SK-N-SH (cell line): ENCODE measurements at regions not wholly inside any gene's neighbourhood (a gene's known extent, or its start where the extent isn't known, plus 50 kb on each side); places are given as distances from the start of the nearest gene placed in this dataset.
"Not testable (repeated sequence)": the region's sequence is repeated elsewhere in the genome, so short reads cannot be mapped to it uniquely, and the experiment has no call there.

Source experiments
- CTCF ChIA-PET: fragments of 300-600, 350-600 bp; formaldehyde crosslinking; extraction: SDS; loops from one replicate; lab custom pipeline; 2021; lab: Yijun Ruan, JAX
- POLR2A ChIA-PET: fragments of 350-600 bp; sonication (Branson Sonifier 250); formaldehyde crosslinking; extraction: SDS; loops from one replicate; lab custom pipeline; 2020; ENCODE audit warnings: antibody characterized with exemption, inconsistent platforms; lab: Yijun Ruan, JAX
- DNase-seq: peaks from one replicate; pipeline ENCODE4 v3.0.0; 2012
- H2AFZ ChIP-seq: fragments of 200-600 bp; sonication (generic); 2 replicates; pipeline ENCODE4 v1.8.1; 2016; ENCODE audit warnings: antibody characterized with exemption, mild to moderate bottlenecking, low read depth
- H3F3A ChIP-seq: fragments of 200-600 bp; sonication (generic); replicated peaks from 2 replicates; pipeline ENCODE3; 2016; ENCODE audit warnings: antibody characterized with exemption, mild to moderate bottlenecking; ENCODE audit not compliant: insufficient read depth
- H3K27ac ChIP-seq, 2 experiments: fragments of 200-500 bp in 1 of 2; fragments of 200-600 bp in 1 of 2; sonication (Bioruptor generic) in 1 of 2; sonication (generic), shearing (Covaris generic) in 1 of 2; 2 replicates each; pipeline versions ENCODE4 v1.5.1 to v1.6.1; 2014 to 2016; ENCODE audit warnings: low read depth in 2 of 2, inconsistent platforms in 1 of 2, low read length in 1 of 2, mild to moderate bottlenecking in 1 of 2, mixed read lengths in 1 of 2
- H3K27me3 ChIP-seq: fragments of 200-600 bp; sonication (generic), shearing (Covaris generic); 2 replicates; pipeline ENCODE4 v1.6.1; 2016; ENCODE audit warnings: mixed run types; ENCODE audit not compliant: insufficient read depth
- H3K36me3 ChIP-seq, 2 experiments: fragments of 200-500 bp in 1 of 2; fragments of 200-600 bp in 1 of 2; sonication (Bioruptor generic) in 1 of 2; sonication (generic) in 1 of 2; replicated peaks in 1 of 2; 2 replicates each; pipeline versions ENCODE3 to v1.5.1; 2014 to 2016; ENCODE audit warnings: low read length in 1 of 2, mild to moderate bottlenecking in 1 of 2; ENCODE audit not compliant: insufficient read depth in 2 of 2, control insufficient read depth in 1 of 2
- H3K4me1 ChIP-seq, 2 experiments: fragments of 200-500 bp in 1 of 2; fragments of 200-600 bp in 1 of 2; sonication (Bioruptor generic) in 1 of 2; sonication (generic), shearing (Covaris generic) in 1 of 2; 2 replicates each; pipeline versions ENCODE4 v1.5.1 to v1.6.1; 2014 to 2016; ENCODE audit warnings: low read depth in 1 of 2, low read length in 1 of 2, mixed run types in 1 of 2; ENCODE audit not compliant: insufficient read depth in 2 of 2, control insufficient read depth in 1 of 2
- H3K4me2 ChIP-seq: fragments of 200-600 bp; sonication (generic), shearing (Covaris generic); 2 replicates; pipeline ENCODE4 v1.6.1; 2017; ENCODE audit warnings: mixed run types
- H3K4me3 ChIP-seq, 2 experiments: fragments of 200-500 bp in 1 of 2; fragments of 200-600 bp in 1 of 2; sonication (Bioruptor generic) in 1 of 2; sonication (generic), shearing (Covaris generic) in 1 of 2; 2 replicates each; pipeline versions ENCODE4 v1.5.1 to v1.8.1; 2014 to 2016; ENCODE audit warnings: low read depth in 2 of 2, inconsistent platforms in 1 of 2, low read length in 1 of 2, mild to moderate bottlenecking in 1 of 2, mixed read lengths in 1 of 2, moderate library complexity in 1 of 2
- H3K79me2 ChIP-seq: fragments of 200-600 bp; sonication (generic); 2 replicates; pipeline ENCODE4 v1.8.1; 2017; ENCODE audit warnings: mild to moderate bottlenecking; ENCODE audit not compliant: insufficient read depth
- H3K9ac ChIP-seq: fragments of 200-600 bp; sonication (generic); 2 replicates; pipeline ENCODE4 v1.6.1; 2017; ENCODE audit warnings: mixed run types
- H3K9me2 ChIP-seq: fragments of 200-600 bp; sonication (generic); 2 replicates; pipeline ENCODE4 v1.6.1; 2017; ENCODE audit warnings: mixed run types
- H3K9me3 ChIP-seq: fragments of 200-600 bp; sonication (generic); 2 replicates; pipeline ENCODE4 v1.6.1; 2017; ENCODE audit warnings: mixed run types, mild to moderate bottlenecking, moderate library complexity
- H4K20me1 ChIP-seq: fragments of 200-600 bp; sonication (generic); 2 replicates; pipeline ENCODE4 v1.6.1; 2017; ENCODE audit warnings: mild to moderate bottlenecking, mixed run types; ENCODE audit not compliant: insufficient read depth
- ELF1 ChIP-seq: IDR thresholded peaks from 2 replicates; pipeline ENCODE4 v1.4.0; 2012
- FOXM1 ChIP-seq: IDR thresholded peaks from 2 replicates; pipeline ENCODE4 v1.4.0; 2012; ENCODE audit warnings: low read depth, mild to moderate bottlenecking
- GATA2 ChIP-seq: sonication (generic); formaldehyde crosslinking; IDR thresholded peaks from 2 replicates; pipeline ENCODE4 v1.5.0; 2020; ENCODE audit warnings: mild to moderate bottlenecking, missing genetic modification reagents
- MXI1 ChIP-seq: IDR thresholded peaks from 2 replicates; pipeline ENCODE4 v1.6.1; 2012; ENCODE audit warnings: mild to moderate bottlenecking, low read depth, low read length, improper control_type of control experiment
- NFIC ChIP-seq: IDR thresholded peaks from 2 replicates; pipeline ENCODE4 v1.4.0; 2012; ENCODE audit warnings: borderline replicate concordance
- RCOR1 ChIP-seq: fragments of 150-350 bp; IDR thresholded peaks from 2 replicates; pipeline ENCODE4 v1.6.1; 2017; ENCODE audit warnings: antibody characterized with exemption, low read length
- RFX5 ChIP-seq: IDR thresholded peaks from 2 replicates; pipeline ENCODE4 v1.6.1; 2012; ENCODE audit warnings: mild to moderate bottlenecking, improper control_type of control experiment, low read length
- RXRA ChIP-seq: IDR thresholded peaks from 2 replicates; pipeline ENCODE4 v1.4.0; 2012; ENCODE audit warnings: low read depth, mild to moderate bottlenecking, borderline replicate concordance
- SMC3 ChIP-seq: IDR thresholded peaks from 2 replicates; pipeline ENCODE4 v1.6.1; 2012; ENCODE audit warnings: low read depth, low read length, improper control_type of control experiment
- WGBS: methylation state at CpG from one replicate; pipeline ENCODE4 v1.1.6; 2017; ENCODE audit warnings: low lambda C conversion rate; 5-methylcytosine and 5-hydroxymethylcytosine counted together
- TF ChIP-seq, protein P1 (sequence below): IDR thresholded peaks from 2 replicates; pipeline ENCODE4 v1.6.1; 2012; ENCODE audit warnings: mild to moderate bottlenecking, low read depth, low read length, moderate library complexity
- TF ChIP-seq, protein P2 (sequence below): fragments of 150-350 bp; IDR thresholded peaks from 2 replicates; pipeline ENCODE4 v1.6.1; 2017; ENCODE audit warnings: antibody characterized with exemption, low read length, low read depth, borderline replicate concordance

DNA sequence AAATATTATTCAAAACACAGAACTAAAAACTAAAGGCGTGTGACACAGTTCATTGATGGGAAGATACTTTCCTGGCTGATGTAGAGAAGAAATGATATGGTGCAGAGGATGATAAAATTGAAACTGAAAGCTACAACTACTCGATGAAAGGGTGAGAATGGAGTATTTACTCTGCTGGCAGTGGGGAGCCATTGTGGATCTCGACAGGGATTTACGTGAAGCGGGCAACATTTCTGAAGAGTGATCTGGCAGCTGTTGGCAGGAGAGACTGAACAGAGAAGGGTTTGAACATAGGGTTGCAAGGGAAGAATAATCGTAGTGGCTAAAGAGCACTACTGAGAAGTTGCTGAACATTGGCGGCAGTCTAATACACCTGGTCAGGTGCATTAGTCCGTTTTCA, 464.9 kb downstream of the PDZRN4 start (continued):
- TF ChIP-seq, protein P1, sequence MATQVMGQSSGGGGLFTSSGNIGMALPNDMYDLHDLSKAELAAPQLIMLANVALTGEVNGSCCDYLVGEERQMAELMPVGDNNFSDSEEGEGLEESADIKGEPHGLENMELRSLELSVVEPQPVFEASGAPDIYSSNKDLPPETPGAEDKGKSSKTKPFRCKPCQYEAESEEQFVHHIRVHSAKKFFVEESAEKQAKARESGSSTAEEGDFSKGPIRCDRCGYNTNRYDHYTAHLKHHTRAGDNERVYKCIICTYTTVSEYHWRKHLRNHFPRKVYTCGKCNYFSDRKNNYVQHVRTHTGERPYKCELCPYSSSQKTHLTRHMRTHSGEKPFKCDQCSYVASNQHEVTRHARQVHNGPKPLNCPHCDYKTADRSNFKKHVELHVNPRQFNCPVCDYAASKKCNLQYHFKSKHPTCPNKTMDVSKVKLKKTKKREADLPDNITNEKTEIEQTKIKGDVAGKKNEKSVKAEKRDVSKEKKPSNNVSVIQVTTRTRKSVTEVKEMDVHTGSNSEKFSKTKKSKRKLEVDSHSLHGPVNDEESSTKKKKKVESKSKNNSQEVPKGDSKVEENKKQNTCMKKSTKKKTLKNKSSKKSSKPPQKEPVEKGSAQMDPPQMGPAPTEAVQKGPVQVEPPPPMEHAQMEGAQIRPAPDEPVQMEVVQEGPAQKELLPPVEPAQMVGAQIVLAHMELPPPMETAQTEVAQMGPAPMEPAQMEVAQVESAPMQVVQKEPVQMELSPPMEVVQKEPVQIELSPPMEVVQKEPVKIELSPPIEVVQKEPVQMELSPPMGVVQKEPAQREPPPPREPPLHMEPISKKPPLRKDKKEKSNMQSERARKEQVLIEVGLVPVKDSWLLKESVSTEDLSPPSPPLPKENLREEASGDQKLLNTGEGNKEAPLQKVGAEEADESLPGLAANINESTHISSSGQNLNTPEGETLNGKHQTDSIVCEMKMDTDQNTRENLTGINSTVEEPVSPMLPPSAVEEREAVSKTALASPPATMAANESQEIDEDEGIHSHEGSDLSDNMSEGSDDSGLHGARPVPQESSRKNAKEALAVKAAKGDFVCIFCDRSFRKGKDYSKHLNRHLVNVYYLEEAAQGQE: no peak
- no peak for TF ChIP-seq GATA2 (CRISPR knock-in tag)

DNA sequence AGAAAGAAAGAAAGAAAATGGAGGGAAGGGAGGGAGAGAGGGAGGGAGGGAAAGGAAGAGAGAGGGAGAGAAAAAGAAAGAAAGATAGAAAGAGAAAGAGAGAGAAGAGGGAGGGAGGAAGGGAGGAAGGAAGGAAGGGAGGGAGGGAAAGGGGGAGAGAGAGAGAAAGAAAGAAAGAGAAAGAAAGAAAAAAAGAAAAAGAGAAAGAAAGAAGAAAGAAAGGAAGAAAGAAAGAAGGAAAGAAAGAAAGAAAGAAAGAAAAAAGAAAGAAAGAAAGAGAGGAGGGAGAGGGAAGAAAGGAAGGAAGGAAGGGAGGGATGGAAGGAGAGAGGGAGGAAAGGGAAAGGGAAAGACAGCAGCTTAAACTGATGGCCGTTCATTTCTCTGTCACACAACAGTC, 457.5 kb downstream of the PDZRN4 start:
- no peak overlapping the region for H3K4me2 ChIP-seq
- H3K4me1 ChIP-seq: no peaks in the 10 kb centered on the region
- no peak overlapping the region for H3K9ac ChIP-seq
- H3K9me2 ChIP-seq: no peaks in the 10 kb centered on the region
- H3K9me3 ChIP-seq: no peaks in the 10 kb centered on the region
- POLR2A ChIA-PET: no interaction called here
- no peak overlapping the region for H3K4me3 ChIP-seq
- CTCF ChIA-PET: no interaction called here
- TF ChIP-seq MXI1 (no peak), SMC3 (no peak), FOXM1 (no peak), RFX5 (no peak), RXRA (no peak), NFIC (no peak), ELF1 (no peak), RCOR1 (no peak)
- TF ChIP-seq, protein P2, sequence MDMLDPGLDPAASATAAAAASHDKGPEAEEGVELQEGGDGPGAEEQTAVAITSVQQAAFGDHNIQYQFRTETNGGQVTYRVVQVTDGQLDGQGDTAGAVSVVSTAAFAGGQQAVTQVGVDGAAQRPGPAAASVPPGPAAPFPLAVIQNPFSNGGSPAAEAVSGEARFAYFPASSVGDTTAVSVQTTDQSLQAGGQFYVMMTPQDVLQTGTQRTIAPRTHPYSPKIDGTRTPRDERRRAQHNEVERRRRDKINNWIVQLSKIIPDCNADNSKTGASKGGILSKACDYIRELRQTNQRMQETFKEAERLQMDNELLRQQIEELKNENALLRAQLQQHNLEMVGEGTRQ: no peak
- no peak overlapping the region for H3K27ac ChIP-seq
- H3K36me3 ChIP-seq: no peaks in the 10 kb centered on the region
- no peak for DNase-seq
- H3K27me3 ChIP-seq: no peaks in the 10 kb centered on the region
- H3K79me2 ChIP-seq: no peaks in the 10 kb centered on the region
- WGBS: 53% methylated on average over 1 of the region's 1 CpG
- no peak overlapping the region for H2AFZ ChIP-seq
- no peaks in the 10 kb centered on the region for H4K20me1 ChIP-seq
- H3F3A ChIP-seq: no peaks in the 10 kb centered on the region

DNA sequence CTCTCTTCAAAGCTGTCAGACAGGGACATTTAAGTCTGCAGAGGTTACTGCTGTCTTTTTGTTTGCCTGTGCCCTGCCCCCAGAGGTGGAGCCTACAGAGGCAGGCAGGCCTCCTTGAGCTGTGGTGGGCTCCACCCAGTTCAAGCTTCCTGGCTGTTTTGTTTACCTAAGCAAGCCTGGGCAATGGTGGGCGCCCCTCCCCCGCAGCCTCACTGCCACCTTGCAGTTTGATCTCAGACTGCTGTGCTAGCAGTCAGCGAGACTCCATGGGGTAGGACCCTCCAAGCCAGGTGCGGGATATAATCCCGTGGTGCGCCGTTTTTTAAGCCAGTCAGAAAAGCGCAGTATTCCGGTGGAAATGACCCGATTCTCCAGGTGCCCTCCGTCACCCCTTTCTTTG, 454.7 kb downstream of the PDZRN4 start:
- H3K27ac ChIP-seq, H3K36me3 ChIP-seq, H3K9me3 ChIP-seq, H3K9me2 ChIP-seq, H2AFZ ChIP-seq, H3K9ac ChIP-seq, H3K27me3 ChIP-seq, POLR2A ChIA-PET, CTCF ChIA-PET, H3K4me3 ChIP-seq, H3K79me2 ChIP-seq, DNase-seq, H3K4me1 ChIP-seq, H4K20me1 ChIP-seq, H3F3A ChIP-seq, H3K4me2 ChIP-seq: not testable (repeated sequence)
- 77% methylated on average over 3 of the region's 11 CpGs for WGBS
